ENCODE measurements at regions not wholly inside any gene's neighbourhood (a gene's known extent, or its start where the extent isn't known, plus 50 kb on each side); places are given as distances from the start of the nearest gene placed in this dataset.
"Not testable (repeated sequence)": the region's sequence is repeated elsewhere in the genome, so short reads cannot be mapped to it uniquely, and the experiment has no call there.

- Histone ChIP-seq H3K36me3 (ENCODE audit: control insufficient read depth, insufficient read depth, low read length) (no peaks in the 10 kb centered on the region), H2BK15ac (ENCODE audit: low read depth, low read length) (no peak overlapping the region), H4K5ac (ENCODE audit: low read depth, low read length) (no peak overlapping the region), H3K4me2 (ENCODE audit: low read depth, low read length) (no peak overlapping the region), H3K27ac (ENCODE audit: insufficient read depth, low read length) (no peak overlapping the region), H4K20me1 (ENCODE audit: insufficient read depth, low read length) (no peaks in the 10 kb centered on the region), H3K23ac (ENCODE audit: low read depth, low read length) (no peak overlapping the region), H3K79me1 (ENCODE audit: low read depth in 1 of 2, low read length in 2 of 2) (no peaks in the 10 kb centered on the region), H4K8ac (ENCODE audit: low read depth in 2 of 2, low read length in 2 of 2) (no peak overlapping the region), H3K9me3 (ENCODE audit: control insufficient read depth, insufficient read depth, low read length) (no peaks in the 10 kb centered on the region), H3K27me3 (ENCODE audit: control insufficient read depth, insufficient read depth, low read length) (no peaks in the 10 kb centered on the region), H4K91ac (ENCODE audit: insufficient read depth, low read depth, low read length) (no peak overlapping the region), H2AFZ (replicated peaks; ENCODE audit: low read length, poor library complexity) (no peak overlapping the region), H2AK5ac (ENCODE audit: low read depth, low read length) (no peak overlapping the region), H3K9ac (ENCODE audit: low read depth, low read length) (no peak overlapping the region), H3K4me1 (ENCODE audit: control insufficient read depth, insufficient read depth, low read length) (no peaks in the 10 kb centered on the region), H2BK5ac (ENCODE audit: low read depth, low read length, poor library complexity, severe bottlenecking) (no peak overlapping the region), H3K4ac (ENCODE audit: low read depth, low read length) (no peak overlapping the region), H3K4me3 (ENCODE audit: insufficient read depth, low read depth, low read length) (no peak overlapping the region), H3K9me1 (ENCODE audit: insufficient read depth, low read length) (0 out of 2 replicates have a peak, but pooled peaks cover under 1% of the 10 kb centered on the region), H2BK120ac (ENCODE audit: low read depth, low read length) (no peak overlapping the region), H3K14ac (replicated peaks; ENCODE audit: low read depth, low read length) (no peak overlapping the region), H2AK9ac (replicated peaks; ENCODE audit: low read depth, low read length, poor library complexity) (no peak overlapping the region), H2BK20ac (ENCODE audit: low read depth, low read length) (no peak overlapping the region), H3K56ac (ENCODE audit: extremely low read depth, insufficient read depth, low read length) (no peak overlapping the region), H3K18ac (ENCODE audit: low read depth, low read length) (no peak overlapping the region)
- TF ChIP-seq MAZ (IDR thresholded peaks at IDR 0.05; ENCODE audit: borderline replicate concordance, low read depth, low read length), result no peak
- TF ChIP-seq CEBPB (IDR thresholded peaks at IDR 0.05; ENCODE audit: low read depth, low read length), result no peak
- TF ChIP-seq FOS (IDR thresholded peaks at IDR 0.05; ENCODE audit: low read depth, low read length), result no peak
- TF ChIP-seq NFE2L2 (IDR thresholded peaks at IDR 0.05; ENCODE audit: low read depth, low read length), result no peak
- TF ChIP-seq RFX5 (IDR thresholded peaks at IDR 0.05; ENCODE audit: low read depth, low read length), result no peak
- dilution Hi-C loops (cut with HindIII; ENCODE audit: low sequenced_read_pairs, unreplicated experiment), result no loop called here
- POLR2A ChIA-PET (ENCODE audit: unreplicated experiment), result no interaction called here
- intact Hi-C loops (cut with micrococcal nuclease), result no loop called here
- ATAC-seq (ENCODE audit: low read depth) (no peak), DNase-seq (no peak)
- BruUV-seq (replicated peaks), result no TSS peak
- in situ Hi-C loops (cut with MboI; ENCODE audit: low sequenced_read_pairs), result no loop called here
- CTCF ChIA-PET, result no interaction called here
These were observed 213.0 kb downstream of the KITLG start for GRCh38 chr12:88367231-88367630.

DNA sequence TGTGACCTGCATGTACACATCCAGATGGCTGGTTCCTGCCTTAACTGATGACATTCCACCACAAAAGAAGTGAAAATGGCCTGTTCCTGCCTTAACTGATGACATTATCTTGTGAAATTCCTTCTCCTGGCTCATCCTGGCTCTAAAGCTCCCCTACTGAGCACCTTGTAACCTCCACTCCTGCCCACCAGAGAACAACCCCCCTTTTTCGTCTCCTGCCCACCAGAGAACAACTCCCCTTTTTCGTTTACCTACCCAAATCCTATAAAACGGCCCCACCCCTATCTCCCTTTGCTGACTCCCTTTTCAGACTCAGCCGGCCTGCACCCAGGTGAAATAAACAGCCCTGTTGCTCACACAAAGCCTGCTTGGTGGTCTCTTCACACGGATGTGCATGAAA is 212.2 kb downstream of the KITLG start:
- H3K27ac ChIP-seq (ENCODE audit: insufficient read depth, low read length); ATAC-seq (ENCODE audit: low read depth); H2BK15ac ChIP-seq (ENCODE audit: low read depth, low read length); H4K20me1 ChIP-seq (ENCODE audit: insufficient read depth, low read length); H3K36me3 ChIP-seq (ENCODE audit: control insufficient read depth, insufficient read depth, low read length); DNase-seq; H3K23ac ChIP-seq (ENCODE audit: low read depth, low read length); H3K9me3 ChIP-seq (ENCODE audit: control insufficient read depth, insufficient read depth, low read length); H2BK5ac ChIP-seq (ENCODE audit: low read depth, low read length, poor library complexity, severe bottlenecking); H4K8ac ChIP-seq (ENCODE audit: low read depth in 2 of 2, low read length in 2 of 2); POLR2A ChIA-PET (ENCODE audit: unreplicated experiment); H3K79me1 ChIP-seq (ENCODE audit: low read depth in 1 of 2, low read length in 2 of 2); H2AK5ac ChIP-seq (ENCODE audit: low read depth, low read length); H2AFZ ChIP-seq (replicated peaks; ENCODE audit: low read length, poor library complexity); H3K56ac ChIP-seq (ENCODE audit: extremely low read depth, insufficient read depth, low read length); BruUV-seq (replicated peaks); H3K4me2 ChIP-seq (ENCODE audit: low read depth, low read length); intact Hi-C loops (cut with micrococcal nuclease); H4K5ac ChIP-seq (ENCODE audit: low read depth, low read length); in situ Hi-C loops (cut with MboI; ENCODE audit: low sequenced_read_pairs); H3K14ac ChIP-seq (replicated peaks; ENCODE audit: low read depth, low read length); H4K91ac ChIP-seq (ENCODE audit: insufficient read depth, low read depth, low read length); CTCF ChIA-PET; dilution Hi-C loops (cut with HindIII; ENCODE audit: low sequenced_read_pairs, unreplicated experiment); H3K18ac ChIP-seq (ENCODE audit: low read depth, low read length); H3K4ac ChIP-seq (ENCODE audit: low read depth, low read length); H2BK120ac ChIP-seq (ENCODE audit: low read depth, low read length); H3K4me3 ChIP-seq (ENCODE audit: insufficient read depth, low read depth, low read length); H3K9ac ChIP-seq (ENCODE audit: low read depth, low read length); H3K4me1 ChIP-seq (ENCODE audit: control insufficient read depth, insufficient read depth, low read length); H2BK20ac ChIP-seq (ENCODE audit: low read depth, low read length); H2AK9ac ChIP-seq (replicated peaks; ENCODE audit: low read depth, low read length, poor library complexity); H3K9me1 ChIP-seq (ENCODE audit: insufficient read depth, low read length); H3K27me3 ChIP-seq (ENCODE audit: control insufficient read depth, insufficient read depth, low read length): not testable (repeated sequence)
- 83% methylated on average over 2 of the region's 5 CpGs; no CpG with 5 or more reads in 1 of the 2 experiments for WGBS, 2 experiments (ENCODE audit: extremely low coverage in 2 of 2, insufficient read length in 1 of 2)

All from IMR-90 (cell line).